ENCODE measurements at regions not wholly inside any gene's neighbourhood (a gene's known extent, or its start where the extent isn't known, plus 50 kb on each side); places are given as distances from the start of the nearest gene placed in this dataset.
"Not testable (repeated sequence)": the region's sequence is repeated elsewhere in the genome, so short reads cannot be mapped to it uniquely, and the experiment has no call there.

DNA sequence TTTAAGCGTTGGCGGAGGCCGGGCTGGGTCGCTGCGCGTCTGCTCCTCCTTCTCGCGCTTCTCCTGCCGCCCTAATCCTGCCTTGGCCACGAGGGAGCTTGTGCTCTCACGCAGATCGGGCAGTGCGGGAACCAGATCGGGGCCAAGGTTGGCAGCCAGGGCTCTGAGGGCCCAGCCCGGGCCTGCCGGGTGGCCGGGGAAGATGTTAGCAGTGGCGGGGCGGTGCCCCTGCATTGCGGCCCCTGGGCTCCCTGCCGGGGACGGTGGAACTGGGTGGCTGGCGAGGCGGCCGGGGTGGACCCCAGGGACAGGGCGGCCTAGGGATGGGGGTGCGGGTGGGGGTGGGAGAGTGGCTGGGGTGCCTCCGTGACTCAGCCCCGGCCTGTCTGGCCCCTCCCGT is 297.4 kb downstream of the CACNA1B start:
- not testable (repeated sequence) for H3K4me3 ChIP-seq (ENCODE audit: low read length)

DNA sequence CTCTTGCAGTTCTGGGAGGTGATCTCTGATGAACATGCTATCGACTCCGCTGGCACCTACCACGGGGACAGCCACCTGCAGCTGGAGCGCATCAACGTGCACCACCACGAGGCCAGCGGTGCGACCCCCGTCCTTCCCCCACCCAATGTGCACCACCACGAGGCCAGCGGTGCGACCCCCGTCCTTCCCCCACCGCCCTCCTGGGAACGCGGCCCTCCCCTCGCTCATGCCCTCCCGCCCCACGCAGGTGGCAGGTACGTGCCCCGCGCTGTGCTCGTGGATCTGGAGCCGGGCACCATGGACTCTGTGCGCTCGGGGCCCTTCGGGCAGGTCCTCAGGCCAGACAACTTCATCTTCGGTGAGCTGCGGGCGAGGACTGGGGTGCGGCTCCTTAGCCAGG is 297.8 kb downstream of the CACNA1B start:
- DNase-seq (ENCODE audit: low read depth); H3K4me3 ChIP-seq (ENCODE audit: low read length): not testable (repeated sequence)

More for the DNA sequence above, 297.4 kb downstream of the CACNA1B start:
- not testable (repeated sequence) for DNase-seq (ENCODE audit: low read depth)

DNA sequence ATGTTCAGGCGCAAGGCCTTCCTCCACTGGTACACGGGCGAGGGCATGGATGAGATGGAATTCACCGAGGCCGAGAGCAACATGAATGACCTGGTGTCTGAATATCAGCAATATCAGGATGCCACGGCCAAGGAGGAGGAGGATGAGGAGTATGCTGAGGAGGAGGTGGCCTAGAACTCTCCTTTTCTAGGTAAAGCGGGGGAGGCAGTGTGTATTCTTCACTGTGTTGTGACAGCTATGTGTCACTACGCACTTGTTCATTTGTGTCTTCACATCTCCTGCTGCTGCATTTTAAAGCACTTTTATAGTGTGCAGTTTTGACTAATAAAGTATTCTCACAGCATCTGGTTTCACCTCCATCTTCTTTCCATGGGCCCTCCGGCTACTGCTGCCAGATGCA is 299.5 kb downstream of the CACNA1B start:
- H3K4me3 ChIP-seq (ENCODE audit: low read length); DNase-seq (ENCODE audit: low read depth): not testable (repeated sequence)

DNA sequence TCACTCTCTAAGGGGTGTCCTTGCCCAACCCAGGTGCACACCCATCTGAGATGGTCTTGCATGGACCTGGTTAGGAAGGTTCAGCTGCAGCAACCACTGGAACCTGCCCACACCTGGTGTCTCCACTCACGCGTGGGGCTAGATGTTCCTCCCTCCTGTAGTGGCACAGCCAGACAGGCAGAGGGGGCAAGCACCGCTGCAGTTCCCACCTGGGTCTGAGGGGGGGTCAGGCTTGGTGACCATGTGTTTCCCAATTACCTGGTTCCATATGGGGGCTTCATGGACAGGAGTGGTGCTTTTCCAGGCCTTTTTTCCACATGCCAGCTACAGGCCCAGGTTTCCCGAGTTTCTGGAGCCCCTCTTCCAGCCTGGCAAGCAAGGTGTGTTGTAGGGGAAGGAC is 301.4 kb downstream of the CACNA1B start:
- TF ChIP-seq, protein P1, sequence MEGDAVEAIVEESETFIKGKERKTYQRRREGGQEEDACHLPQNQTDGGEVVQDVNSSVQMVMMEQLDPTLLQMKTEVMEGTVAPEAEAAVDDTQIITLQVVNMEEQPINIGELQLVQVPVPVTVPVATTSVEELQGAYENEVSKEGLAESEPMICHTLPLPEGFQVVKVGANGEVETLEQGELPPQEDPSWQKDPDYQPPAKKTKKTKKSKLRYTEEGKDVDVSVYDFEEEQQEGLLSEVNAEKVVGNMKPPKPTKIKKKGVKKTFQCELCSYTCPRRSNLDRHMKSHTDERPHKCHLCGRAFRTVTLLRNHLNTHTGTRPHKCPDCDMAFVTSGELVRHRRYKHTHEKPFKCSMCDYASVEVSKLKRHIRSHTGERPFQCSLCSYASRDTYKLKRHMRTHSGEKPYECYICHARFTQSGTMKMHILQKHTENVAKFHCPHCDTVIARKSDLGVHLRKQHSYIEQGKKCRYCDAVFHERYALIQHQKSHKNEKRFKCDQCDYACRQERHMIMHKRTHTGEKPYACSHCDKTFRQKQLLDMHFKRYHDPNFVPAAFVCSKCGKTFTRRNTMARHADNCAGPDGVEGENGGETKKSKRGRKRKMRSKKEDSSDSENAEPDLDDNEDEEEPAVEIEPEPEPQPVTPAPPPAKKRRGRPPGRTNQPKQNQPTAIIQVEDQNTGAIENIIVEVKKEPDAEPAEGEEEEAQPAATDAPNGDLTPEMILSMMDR (conservative IDR thresholded peaks at IDR 0.05; ENCODE audit: low read depth, low read length): peak; percentile 8
- H3K4me3 ChIP-seq (ENCODE audit: low read length); DNase-seq (ENCODE audit: low read depth): not testable (repeated sequence)

DNA sequence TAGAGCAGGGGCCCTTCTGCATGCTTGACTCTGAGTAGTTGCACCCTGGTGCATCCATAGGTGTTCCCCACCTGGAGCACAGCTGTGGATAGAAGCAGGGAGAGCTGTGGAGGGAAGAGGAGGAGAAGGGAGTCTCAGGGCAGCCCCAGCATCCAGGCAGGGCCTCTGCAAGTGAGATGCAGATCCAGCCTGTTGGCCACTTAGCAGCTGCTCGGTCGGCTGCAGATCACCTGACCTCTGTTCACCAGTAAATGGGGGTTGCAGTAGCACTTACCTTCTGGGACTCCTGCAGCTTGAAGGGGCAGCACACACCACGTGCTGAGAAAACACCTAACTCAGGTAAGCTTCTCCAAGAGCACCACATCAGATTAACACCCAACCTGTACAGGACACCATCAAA is 302.1 kb downstream of the CACNA1B start:
- H3K4me3 ChIP-seq (ENCODE audit: low read length); DNase-seq (ENCODE audit: low read depth): not testable (repeated sequence)

DNA sequence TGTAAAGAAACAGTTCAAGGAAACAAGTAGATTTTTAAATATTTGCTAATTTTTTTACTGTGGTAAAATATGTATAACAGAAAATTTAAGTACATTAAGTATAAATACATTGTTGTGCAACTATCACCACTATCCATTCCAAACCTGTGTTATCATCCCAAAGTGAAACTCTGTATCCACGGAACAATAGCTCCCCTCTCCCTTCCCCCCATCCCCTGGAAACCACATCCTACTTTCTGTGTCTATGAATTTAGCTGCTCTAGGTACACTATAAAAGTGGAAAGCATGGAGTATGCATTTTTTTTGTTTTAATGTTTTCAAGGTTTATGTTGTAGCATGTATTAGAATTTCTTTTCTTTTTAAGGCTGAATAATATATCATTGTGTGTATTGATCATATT is 304.4 kb downstream of the CACNA1B start:
- not testable (repeated sequence) for DNase-seq (ENCODE audit: low read depth); H3K4me3 ChIP-seq (ENCODE audit: low read length)

DNA sequence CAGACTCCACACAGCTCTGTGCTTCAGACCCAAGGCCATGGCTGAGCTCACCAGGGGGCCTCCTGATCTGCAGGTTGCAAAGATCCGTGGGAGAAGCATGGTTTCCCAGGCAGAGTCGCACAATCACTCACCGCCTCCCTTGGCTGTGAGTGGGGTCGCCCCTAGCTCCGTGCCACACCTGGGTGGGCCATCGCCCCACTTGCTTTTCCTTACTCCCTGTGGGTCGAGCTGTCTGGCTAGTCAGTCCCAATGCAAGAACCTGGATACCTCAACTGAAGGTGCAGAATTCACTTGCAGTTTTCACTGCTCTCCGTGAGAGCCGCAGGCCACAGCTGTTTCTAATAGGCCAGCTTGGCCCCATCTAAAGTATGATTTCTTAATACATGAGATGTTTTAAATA is 319.6 kb downstream of the CACNA1B start:
- DNase-seq (ENCODE audit: low read depth): not testable (repeated sequence)

DNA sequence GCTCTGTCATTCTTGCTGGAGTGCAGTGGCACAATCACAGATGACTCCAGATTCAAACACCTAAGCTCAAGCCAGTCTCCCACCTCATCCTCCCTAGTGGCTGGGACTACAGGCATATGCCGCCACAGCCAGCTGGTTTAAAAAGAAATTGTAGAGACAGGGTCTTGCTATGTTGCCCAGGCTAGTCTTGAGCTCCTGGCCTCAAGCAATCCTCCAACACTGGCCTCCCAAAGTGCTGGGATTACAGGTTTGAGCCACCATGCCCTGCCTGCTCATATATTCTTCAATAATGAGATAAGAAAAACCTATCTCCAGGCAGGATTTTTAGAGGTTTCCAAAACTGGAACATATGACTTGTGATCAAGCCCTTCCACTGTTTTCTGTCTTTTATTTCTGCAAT is 321.4 kb downstream of the CACNA1B start:
- H3K4me3 ChIP-seq (ENCODE audit: low read length); DNase-seq (ENCODE audit: low read depth): not testable (repeated sequence)

More for the DNA sequence above, 319.6 kb downstream of the CACNA1B start:
- H3K4me3 ChIP-seq (ENCODE audit: low read length): not testable (repeated sequence)

DNA sequence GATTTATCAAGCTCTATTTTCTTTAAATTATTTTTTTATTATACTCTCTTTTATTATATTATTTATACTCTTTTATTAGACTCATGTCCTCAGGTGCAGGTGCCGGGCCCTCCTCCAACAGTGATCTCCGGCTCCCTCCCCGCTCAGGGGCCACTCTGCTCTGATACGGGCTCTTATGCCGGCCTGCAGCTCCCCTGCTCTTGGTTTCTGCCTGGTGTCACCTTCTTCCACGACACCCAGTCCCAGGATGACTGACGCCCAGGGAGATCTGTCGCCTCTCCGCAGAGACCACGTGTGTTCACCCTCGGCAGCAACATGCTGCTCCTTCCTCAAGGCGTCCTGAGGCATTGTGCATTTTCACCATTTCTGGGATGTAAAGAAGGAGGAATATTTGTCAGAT is 322.3 kb downstream of the CACNA1B start:
- DNase-seq (ENCODE audit: low read depth); H3K4me3 ChIP-seq (ENCODE audit: low read length): not testable (repeated sequence)

DNA sequence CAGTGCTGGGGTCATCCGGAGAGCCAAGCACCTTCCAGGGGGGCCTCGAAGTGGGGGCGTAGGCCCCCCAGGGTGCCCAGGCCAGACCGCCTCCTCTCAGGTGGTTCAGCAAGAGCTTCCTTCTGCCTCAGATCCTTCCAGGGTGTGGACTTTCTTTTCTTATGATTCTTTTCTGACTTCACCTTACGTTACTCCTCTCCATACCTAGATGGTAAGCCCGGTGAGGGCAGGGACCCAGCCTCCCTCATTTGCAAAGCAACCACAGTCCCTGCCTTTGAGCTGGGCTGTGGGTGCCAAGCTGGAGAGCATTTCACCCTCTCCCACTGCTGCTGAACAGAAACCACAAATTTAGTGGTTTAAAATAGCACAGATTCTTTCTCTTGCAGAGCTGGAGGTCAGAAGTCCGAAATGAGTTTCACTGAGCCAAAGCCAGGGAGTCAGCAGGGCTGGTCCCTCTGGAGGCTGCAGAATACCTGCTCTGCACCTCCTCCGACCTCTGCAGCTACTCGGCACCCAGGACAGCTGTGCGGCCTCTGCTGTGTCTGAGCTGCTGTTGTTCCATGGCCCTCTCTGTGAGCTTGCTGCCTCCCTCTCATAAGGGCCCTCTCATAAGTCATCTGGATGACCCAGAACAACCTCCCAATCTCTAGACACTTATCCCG is 323.0 kb downstream of the CACNA1B start:
- not testable (repeated sequence) for H3K4me3 ChIP-seq (ENCODE audit: low read length); DNase-seq (ENCODE audit: low read depth)

DNA sequence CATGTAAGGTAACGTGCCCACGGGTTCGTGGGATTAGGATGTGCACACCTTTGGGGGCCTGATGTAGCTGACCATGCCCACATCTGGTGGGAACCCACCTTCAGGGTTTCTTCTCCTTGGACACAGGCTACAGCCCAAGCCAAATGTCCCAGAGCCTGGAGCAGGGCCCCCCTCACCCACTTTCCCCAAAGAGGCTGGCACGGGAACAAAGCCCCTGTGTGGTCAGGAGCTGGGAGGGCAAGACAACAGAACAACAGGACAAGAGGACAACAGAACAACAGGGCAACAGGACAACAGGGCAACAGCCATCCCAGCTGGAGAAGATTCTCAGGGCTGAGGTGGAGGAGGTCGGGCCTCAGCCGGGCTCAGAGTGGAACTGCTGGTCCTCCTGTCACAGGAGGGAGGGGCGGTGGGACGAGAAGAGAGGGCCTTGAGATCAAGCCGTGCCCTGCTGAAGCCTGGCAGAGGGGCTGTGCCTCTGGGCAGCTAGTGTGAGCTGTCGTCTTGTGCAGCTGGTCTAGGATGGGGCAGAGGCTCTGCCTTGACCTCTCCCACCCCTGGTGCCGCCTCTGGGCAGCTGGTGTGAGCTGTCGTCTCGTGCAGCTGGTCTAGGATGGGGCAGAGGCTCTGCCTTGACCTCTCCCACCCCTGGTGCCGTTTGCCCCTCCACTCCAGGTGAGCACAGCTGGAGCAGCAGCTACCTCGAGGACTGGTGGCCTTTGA is 323.7 kb downstream of the CACNA1B start:
- DNase-seq (ENCODE audit: low read depth); H3K4me3 ChIP-seq (ENCODE audit: low read length): not testable (repeated sequence)

DNA sequence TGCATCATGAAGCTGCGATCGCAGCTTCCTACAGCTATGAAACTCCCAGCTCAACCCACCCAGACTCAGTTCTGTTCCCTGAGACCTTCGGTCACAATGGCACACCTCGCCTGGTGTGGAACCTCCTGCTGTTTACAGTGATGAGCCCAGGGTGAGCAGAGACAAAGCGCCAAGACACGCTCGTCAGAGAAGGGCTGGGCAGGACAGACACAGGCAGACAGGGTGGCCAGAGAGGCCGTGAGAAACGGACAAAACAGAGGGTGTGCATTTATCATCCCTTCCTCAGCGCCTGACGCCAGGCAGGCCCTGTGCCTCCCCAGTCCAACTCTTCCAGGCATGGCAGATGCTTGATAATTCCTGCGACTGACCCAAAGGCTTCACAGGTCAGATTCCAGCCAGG is 324.5 kb downstream of the CACNA1B start:
- not testable (repeated sequence) for DNase-seq (ENCODE audit: low read depth); H3K4me3 ChIP-seq (ENCODE audit: low read length)

DNA sequence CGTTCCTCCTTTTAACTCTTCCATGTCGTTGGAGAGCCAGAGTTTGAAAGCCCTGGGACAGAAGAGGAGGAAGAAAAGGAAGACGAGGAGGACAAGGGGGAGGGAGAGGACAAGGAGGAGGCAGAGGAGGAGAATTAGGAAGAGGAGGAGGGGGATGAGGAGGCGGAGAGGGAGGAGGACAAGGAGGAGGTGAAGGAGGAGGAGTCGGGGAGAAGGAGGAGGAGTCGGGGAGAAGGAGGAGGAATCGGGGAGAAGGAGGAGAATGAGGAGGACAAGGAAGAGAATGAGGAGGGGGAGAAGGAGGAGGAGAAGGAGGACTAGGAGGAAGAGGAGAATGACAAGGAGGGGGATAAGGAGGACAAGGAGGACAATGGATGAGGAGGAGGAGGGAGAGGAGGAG is 325.7 kb downstream of the CACNA1B start:
- not testable (repeated sequence) for DNase-seq (ENCODE audit: low read depth)

DNA sequence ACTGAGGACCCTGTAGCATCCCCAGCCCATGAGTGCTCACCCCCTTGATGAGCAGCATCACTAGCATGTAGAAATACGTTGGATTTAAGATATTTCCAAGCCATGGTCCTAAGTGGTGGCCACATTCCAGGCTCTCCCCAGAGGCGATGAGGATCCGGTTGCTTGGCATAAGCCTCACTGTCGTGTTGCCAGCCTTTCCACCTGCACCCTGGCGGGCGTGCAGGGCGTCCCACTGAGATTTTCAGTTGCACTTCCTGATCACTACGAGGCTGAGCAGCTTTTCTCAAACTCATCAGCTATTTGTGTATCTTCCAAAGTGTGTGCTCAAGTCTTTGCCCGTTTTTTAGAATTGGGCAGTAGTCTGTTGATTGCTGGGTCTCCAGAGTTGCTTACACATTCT is 326.3 kb downstream of the CACNA1B start:
- H3K4me3 ChIP-seq (ENCODE audit: low read length); DNase-seq (ENCODE audit: low read depth): not testable (repeated sequence)

More for the DNA sequence above, 325.7 kb downstream of the CACNA1B start:
- H3K4me3 ChIP-seq (ENCODE audit: low read length): not testable (repeated sequence)

DNA sequence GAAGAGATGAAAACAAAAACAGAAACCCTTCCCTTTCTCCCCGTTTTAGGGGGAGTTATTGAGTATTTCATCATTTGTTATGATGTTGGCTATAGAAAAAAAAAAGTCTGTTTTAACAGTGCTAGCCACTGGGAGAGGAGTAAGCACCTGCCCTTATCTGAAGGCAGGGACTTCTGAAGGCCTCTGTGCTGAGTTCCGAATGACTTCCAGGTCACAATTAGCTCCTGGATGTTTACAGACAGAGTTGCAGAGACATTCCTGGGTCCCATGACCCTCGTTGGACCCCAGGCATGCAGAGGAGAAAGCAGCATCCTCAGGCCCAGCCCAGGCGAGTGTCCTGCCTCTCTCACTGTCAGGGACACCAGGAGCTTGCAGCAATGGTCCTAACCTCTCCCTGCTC is 328.5 kb downstream of the CACNA1B start:
- DNase-seq (ENCODE audit: low read depth): not testable (repeated sequence)

DNA sequence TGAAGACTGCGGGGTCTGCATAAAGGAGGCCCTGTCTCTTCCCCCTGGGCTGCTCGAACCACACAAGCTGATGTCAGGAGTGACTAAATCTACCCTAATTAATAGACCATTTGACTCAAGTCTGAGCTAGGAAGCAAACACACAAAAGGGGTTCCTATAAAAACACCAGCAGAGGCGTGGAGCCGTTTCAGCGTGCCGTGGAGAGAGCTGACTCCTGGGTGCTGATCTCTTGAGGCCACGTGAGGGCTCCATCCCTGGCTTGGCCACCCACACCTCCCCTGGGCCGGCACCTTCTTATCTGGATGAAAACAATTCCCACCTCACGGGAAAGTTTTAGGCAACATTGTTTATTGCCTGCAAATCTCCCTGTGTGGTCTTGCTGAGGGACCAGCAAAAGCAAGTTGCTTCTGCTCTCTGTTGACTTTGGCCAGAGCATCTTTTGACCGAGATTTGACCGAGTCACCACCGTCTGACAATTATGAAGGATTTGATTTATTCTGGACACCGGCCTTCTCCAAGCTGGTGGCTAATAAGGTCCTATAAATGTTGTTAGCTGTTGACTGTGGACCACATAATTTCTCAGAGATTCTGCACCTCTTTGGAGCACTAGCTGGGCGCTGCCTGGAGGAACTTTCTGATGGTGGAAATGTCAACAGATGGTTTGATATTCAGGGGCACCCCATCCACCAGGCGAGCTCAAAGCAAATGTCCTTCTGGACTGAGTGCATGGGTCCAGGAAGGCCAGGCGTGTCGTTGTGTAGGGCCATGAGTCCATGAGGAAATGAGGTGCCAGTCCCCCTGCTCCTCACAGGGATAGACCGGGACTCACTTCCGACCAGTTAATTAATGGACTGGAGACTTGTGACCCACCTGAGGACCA is 330.0 kb downstream of the CACNA1B start:
- DNase-seq (ENCODE audit: low read depth); H3K4me3 ChIP-seq (ENCODE audit: low read length): not testable (repeated sequence)

More for the DNA sequence above, 328.5 kb downstream of the CACNA1B start:
- H3K4me3 ChIP-seq (ENCODE audit: low read length): not testable (repeated sequence)

DNA sequence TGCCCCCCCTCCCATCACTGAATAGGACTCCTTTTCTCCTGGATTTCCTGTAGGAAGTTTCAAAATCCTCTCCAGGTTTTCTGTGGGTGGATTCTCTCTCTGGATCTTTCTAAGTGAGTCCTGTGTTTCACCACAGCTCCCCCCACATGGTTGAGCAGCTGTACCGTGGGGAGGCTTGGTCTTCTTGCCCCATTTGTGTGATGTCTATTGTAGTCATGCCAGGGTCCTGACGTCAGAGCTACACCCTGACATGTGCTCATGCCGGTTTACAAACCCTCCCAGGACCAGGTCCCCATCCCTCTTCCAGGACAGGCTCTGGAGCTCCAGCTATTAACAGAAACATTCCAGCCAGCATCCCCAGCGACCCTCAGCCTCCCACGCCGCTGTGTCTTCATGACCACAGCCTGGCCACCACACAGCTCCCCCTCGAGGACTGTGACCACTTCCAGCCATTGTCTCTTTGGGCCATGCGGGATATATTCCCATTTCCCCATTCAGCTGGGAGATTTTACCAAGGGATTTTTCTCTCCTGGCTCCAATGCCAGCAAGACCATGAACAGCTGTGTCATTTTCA is 331.6 kb downstream of the CACNA1B start:
- not testable (repeated sequence) for H3K4me3 ChIP-seq (ENCODE audit: low read length); DNase-seq (ENCODE audit: low read depth)

DNA sequence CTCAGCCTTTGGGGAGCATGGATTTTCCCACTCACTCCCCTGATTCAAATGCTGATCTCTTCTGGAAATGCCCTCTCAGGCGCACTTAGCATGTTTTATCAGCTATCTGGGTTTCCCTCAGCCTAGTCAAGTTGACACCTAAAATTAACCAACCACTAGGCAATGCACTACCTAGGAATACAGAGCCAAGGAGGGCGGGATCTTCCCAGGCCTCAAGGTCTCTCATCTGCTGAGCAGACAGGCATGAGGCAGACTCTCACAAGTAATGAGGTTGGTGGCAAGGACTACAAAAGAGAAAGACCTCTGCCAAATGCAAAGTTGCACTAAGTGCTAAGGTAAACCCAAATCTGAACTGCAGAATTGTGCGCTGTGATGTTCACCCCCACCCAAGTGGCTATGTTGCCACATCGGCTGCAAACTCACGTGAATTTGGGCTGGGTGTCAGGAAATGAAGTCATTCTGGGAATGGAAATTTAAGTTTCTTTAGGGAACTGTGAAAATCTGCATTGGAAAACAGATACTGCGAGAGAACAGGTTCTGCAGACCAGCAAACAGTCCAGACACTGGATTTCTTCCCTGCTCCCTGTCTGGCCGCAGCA is 332.9 kb downstream of the CACNA1B start:
- not testable (repeated sequence) for DNase-seq (ENCODE audit: low read depth); H3K4me3 ChIP-seq (ENCODE audit: low read length)

Data from retinal pigment epithelial cell (primary cell).